HFFc6 (cell line): ENCODE measurements at regions not wholly inside any gene's neighbourhood (a gene's known extent, or its start where the extent isn't known, plus 50 kb on each side); places are given as distances from the start of the nearest gene placed in this dataset.

ENCODE experiments used
- DNase-seq: peaks from one replicate; pipeline ENCODE4 v3.0.0-alpha.2; 2018
- H3K27ac Mint-ChIP-seq: 2 replicates; pipeline ENCODE4 v1.8.0; 2020; ENCODE audit warnings: mild to moderate bottlenecking, mixed read lengths
- H3K27me3 Mint-ChIP-seq: 2 replicates; pipeline ENCODE4 v1.8.0; 2021; ENCODE audit warnings: mild to moderate bottlenecking, moderate library complexity, mixed read lengths; ENCODE audit not compliant: insufficient read depth
- H3K36me3 Mint-ChIP-seq: 2 replicates; pipeline ENCODE4 v1.8.0; 2021; ENCODE audit warnings: low read depth, mixed read lengths
- H3K4me1 Mint-ChIP-seq: 2 replicates; pipeline ENCODE4 v1.8.0; 2020; ENCODE audit warnings: low read depth, mixed read lengths
- H3K4me3 Mint-ChIP-seq: 2 replicates; pipeline ENCODE4 v1.8.0; 2020; ENCODE audit warnings: mild to moderate bottlenecking, moderate library complexity, mixed read lengths
- H3K9me3 Mint-ChIP-seq: 2 replicates; pipeline ENCODE4 v1.8.0; 2020; ENCODE audit warnings: mild to moderate bottlenecking, mixed read lengths
- TF ChIP-seq, protein P1 (sequence below): fragments of 200-600 bp; sonication (generic); IDR thresholded peaks from 2 replicates; pipeline ENCODE4 v1.5.0; 2021; ENCODE audit warnings: antibody characterized with exemption, mild to moderate bottlenecking

DNA sequence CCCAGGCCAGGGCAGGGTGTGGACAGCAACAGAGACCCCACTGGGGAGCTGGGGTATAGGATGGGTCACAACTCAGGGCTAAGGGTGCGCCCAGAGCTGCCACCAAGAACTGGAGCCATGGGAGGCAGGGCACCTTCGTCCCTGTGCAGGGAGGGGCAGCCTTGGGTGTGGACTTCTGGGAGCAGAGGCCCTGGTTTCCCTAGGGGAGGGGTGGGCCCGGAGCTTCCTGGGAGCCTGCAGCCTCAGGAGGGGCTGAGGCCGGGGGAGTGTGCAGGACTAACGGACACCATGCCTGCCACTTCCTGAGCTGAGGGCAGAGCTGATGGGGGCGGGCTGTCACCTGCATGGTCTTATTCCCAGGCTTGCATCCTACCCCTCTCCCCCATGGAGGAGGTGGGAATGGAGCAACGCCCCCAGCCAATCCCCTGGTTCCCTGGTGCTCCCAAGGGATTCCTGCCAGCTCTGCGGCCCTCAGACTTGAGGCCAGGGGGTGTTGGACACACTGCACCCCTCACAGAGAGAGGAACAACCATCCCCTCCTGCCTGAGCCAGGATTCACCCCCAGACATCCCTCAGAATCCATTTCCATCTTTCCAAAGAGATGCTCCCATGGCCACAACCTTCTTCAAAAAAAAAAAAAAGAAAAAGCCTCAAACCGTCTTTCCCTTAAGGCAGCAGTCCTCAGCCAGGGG lies 225.7 kb downstream of the CTTN start:
- TF ChIP-seq, protein P1, sequence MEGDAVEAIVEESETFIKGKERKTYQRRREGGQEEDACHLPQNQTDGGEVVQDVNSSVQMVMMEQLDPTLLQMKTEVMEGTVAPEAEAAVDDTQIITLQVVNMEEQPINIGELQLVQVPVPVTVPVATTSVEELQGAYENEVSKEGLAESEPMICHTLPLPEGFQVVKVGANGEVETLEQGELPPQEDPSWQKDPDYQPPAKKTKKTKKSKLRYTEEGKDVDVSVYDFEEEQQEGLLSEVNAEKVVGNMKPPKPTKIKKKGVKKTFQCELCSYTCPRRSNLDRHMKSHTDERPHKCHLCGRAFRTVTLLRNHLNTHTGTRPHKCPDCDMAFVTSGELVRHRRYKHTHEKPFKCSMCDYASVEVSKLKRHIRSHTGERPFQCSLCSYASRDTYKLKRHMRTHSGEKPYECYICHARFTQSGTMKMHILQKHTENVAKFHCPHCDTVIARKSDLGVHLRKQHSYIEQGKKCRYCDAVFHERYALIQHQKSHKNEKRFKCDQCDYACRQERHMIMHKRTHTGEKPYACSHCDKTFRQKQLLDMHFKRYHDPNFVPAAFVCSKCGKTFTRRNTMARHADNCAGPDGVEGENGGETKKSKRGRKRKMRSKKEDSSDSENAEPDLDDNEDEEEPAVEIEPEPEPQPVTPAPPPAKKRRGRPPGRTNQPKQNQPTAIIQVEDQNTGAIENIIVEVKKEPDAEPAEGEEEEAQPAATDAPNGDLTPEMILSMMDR = no peak
- DNase-seq = no peak
- Mint-ChIP-seq H3K4me1 (no peaks in the 10 kb centered on the region), H3K9me3 (peaks cover 53% of the 10 kb centered on the region), H3K27me3 (no peaks in the 10 kb centered on the region), H3K27ac (no peak overlapping the region), H3K4me3 (no peak overlapping the region), H3K36me3 (no peaks in the 10 kb centered on the region)

DNA sequence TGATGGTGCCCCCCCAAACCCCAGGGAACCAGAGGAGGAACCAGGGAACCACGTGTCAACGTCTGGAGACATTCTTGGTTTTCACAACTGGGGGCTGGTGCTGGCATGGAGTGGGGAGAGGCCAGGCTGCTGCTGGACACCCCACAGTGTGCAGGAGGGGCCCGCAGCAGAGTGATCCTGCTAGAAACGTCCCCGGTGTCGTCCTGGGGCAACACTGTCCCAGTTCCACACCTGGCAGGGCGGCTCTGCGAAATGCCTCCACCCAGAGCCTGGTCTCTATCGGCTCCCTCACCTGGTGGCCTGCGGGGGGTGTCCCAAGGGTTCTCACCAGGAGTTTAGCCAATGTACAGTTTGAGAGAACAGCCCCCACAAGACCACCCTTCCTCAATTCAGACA lies 226.3 kb downstream of the CTTN start:
- Mint-ChIP-seq H3K36me3 (no peaks in the 10 kb centered on the region), H3K9me3 (peaks cover 50% of the 10 kb centered on the region), H3K4me3 (no peak overlapping the region), H3K4me1 (no peaks in the 10 kb centered on the region), H3K27me3 (no peaks in the 10 kb centered on the region), H3K27ac (no peak overlapping the region)
- TF ChIP-seq, protein P1 = no peak
- DNase-seq = no peak

DNA sequence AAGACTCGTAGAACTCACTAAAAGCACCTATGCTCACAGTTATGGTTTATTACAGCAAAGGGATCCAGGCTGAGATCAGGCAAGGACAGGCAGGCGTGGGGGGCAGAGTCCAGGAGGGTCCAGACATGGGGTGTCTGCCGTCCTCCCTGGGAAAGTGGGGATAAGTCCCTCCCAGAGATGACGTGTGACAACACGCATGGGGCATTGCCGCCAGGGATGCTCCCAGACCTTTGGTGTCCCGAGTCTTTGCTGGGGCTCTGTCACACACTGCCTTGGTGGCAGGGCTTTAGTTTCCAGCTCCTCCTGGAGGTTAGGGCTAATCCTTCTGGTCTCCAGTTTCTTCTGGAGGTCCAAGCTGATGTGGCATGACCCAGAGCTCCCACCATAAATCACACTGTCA lies 226.7 kb downstream of the CTTN start:
- H3K27ac Mint-ChIP-seq = no peak overlapping the region
- H3K4me3 Mint-ChIP-seq = no peak overlapping the region
- TF ChIP-seq, protein P1 = no peak
- no peaks in the 10 kb centered on the region for H3K27me3 Mint-ChIP-seq
- H3K9me3 Mint-ChIP-seq = peaks cover 46% of the 10 kb centered on the region; the same call in 1 of the 2 replicates
- H3K36me3 Mint-ChIP-seq = no peaks in the 10 kb centered on the region
- DNase-seq = no peak
- H3K4me1 Mint-ChIP-seq = no peaks in the 10 kb centered on the region

DNA sequence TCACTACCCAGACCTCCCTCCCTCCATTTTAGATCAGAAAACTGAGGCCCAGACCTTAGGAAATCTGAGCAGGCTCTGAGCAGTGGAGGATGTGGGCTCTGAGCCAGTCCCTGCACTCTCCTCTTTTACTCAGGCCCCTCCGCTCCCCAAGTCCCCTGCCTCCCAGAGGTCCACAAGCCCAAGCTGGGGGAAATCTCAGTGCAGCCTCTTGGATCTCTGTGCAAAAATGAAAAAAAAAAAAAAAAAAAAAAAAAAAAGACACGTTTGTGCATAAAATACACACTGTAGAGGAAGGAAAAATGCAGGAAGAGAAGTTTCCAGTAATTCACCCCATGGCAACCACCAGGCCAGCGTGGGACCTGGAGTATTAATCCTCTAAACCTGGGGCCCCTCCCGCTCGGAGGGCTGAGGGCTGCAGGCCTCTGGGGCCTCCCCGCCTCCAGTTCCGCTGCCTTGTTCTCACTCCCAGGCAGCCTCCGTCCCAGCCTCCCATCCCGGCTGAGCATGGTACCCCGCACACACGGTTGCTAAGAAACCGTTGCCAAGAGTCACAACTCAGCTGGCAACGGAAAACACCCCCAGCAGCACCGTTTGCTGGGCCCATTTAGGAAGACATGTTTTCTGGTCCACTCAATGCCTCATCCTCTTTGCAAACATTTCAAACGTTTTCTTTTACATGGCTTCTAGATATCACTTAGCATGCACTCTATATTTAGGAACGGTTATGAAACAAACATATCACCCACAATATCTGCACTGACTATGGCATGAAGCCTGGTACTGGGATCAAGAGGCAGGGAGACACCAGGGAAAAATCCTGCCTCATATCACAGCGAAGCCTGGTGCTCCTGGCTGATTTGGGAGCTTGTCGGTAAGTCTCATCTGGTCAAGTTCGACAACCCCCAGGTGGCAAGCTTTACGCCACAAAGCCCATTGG lies 227.5 kb downstream of the CTTN start:
- no peak for DNase-seq
- Mint-ChIP-seq H3K27ac (no peak overlapping the region), H3K4me1 (no peaks in the 10 kb centered on the region), H3K36me3 (no peaks in the 10 kb centered on the region), H3K9me3 (peaks cover 44% of the 10 kb centered on the region), H3K4me3 (no peak overlapping the region), H3K27me3 (no peaks in the 10 kb centered on the region)
- TF ChIP-seq, protein P1 = no peak

DNA sequence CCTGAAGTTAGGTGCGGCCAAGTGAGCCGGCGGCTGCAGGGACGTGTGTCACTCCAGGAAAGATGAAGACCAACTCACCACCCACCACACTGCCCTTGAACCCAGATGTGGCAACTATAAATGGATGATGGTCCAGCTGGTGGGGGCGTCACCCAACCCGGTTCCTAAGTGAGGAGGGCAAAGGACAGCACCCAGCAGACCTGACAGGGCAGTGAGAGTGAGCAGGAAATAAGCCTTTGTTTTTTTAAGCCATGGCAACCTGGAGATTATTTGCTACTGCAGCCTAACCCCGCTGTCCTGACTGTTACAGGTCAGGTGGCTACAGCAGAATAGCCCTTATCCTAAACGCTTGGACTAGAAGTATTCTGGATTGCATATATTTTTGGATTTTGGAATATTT lies 228.9 kb downstream of the CTTN start:
- H3K27ac Mint-ChIP-seq = no peak overlapping the region

More for the DNA sequence above, 228.9 kb downstream of the CTTN start:
- Mint-ChIP-seq H3K27me3 (no peaks in the 10 kb centered on the region), H3K4me3 (no peak overlapping the region), H3K36me3 (no peaks in the 10 kb centered on the region), H3K4me1 (no peaks in the 10 kb centered on the region), H3K9me3 (peaks cover 46% of the 10 kb centered on the region)
- no peak for DNase-seq
- TF ChIP-seq, protein P1 = no peak
